ENCODE measurements at regions not wholly inside any gene's neighbourhood (a gene's known extent, or its start where the extent isn't known, plus 50 kb on each side); places are given as distances from the start of the nearest gene placed in this dataset.

DNA sequence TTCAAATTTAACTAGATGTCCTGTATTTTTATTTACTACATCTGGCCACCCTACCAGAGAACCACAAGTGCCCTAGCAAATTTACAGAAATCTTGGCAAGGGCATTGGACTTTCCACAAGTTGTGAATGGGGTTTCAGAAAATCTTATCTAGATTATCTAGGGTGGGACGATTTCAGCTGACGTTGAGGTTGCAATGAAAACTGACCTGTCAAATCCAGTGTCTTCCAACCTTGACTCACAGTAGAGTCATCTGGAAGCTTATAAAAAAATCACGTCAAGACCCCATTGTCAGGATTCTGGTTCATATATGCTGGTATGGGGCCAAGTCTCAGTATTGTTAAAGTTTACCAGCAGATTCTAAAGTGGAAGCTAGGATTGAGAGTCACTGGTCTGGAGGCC is 109.6 kb upstream of the ACTBL2 start:
- H3K9me3 ChIP-seq, result no peaks in the 10 kb centered on the region
- WGBS, 4 donors, result 71 to 88% (median 86%) methylated on average over 3 of the region's 3 CpGs
- H3K4me1 ChIP-seq, result peaks cover 0 to 6% (median 0%) of the 10 kb centered on the region in 12 donors
- TF ChIP-seq, protein P1, sequence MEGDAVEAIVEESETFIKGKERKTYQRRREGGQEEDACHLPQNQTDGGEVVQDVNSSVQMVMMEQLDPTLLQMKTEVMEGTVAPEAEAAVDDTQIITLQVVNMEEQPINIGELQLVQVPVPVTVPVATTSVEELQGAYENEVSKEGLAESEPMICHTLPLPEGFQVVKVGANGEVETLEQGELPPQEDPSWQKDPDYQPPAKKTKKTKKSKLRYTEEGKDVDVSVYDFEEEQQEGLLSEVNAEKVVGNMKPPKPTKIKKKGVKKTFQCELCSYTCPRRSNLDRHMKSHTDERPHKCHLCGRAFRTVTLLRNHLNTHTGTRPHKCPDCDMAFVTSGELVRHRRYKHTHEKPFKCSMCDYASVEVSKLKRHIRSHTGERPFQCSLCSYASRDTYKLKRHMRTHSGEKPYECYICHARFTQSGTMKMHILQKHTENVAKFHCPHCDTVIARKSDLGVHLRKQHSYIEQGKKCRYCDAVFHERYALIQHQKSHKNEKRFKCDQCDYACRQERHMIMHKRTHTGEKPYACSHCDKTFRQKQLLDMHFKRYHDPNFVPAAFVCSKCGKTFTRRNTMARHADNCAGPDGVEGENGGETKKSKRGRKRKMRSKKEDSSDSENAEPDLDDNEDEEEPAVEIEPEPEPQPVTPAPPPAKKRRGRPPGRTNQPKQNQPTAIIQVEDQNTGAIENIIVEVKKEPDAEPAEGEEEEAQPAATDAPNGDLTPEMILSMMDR (IDR thresholded peaks at IDR 0.05), result no peak
- TF ChIP-seq POLR2A (IDR thresholded peaks at IDR 0.05), result no peak
- DNase-seq (no peak), ATAC-seq (no peak)
- no peak overlapping the region for H3K27ac ChIP-seq
- H3K27me3 ChIP-seq, result no peaks in the 10 kb centered on the region
- no peak overlapping the region for H3K4me3 ChIP-seq
- H3K36me3 ChIP-seq, result no peaks in the 10 kb centered on the region
- intact Hi-C loops (cut with DNase I), result no loop called here

DNA sequence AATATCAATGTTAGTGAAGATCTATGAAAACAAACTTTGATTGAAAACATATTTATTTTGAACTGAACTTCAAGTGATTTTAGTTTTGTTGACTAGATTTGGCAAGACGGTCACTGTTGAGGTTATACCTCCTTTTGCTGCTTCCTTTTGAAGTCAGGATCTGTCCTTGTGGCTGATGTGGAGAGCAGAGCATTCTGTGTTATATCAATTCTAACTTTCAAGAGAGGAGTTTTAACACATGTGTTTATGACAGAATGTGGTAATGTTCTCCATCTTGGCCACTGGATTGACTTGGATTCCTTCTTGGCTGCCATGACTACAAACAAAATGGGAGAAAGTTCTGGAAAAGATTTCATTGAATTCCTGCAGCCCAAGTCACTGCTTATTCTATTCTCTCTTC is 104.0 kb upstream of the ACTBL2 start:
- Histone ChIP-seq H3K4me1 (peaks cover 0 to 7% (median 0%) of the 10 kb centered on the region in 12 donors), H3K9me3 (no peaks in the 10 kb centered on the region), H3K36me3 (no peaks in the 10 kb centered on the region), H3K27me3 (no peaks in the 10 kb centered on the region), H3K4me3 (no peak overlapping the region), H3K27ac (no peak overlapping the region)
- intact Hi-C loops (cut with DNase I), result no loop called here
- TF ChIP-seq, protein P1 (IDR thresholded peaks at IDR 0.05), result no peak
- TF ChIP-seq POLR2A (IDR thresholded peaks at IDR 0.05), result no peak
- DNase-seq (no peak), ATAC-seq (peak in 2 of 4 donors; percentile 51 to 65)
- WGBS, 4 donors, result 68 to 78% (median 72%) methylated on average over 1 of the region's 1 CpG

DNA sequence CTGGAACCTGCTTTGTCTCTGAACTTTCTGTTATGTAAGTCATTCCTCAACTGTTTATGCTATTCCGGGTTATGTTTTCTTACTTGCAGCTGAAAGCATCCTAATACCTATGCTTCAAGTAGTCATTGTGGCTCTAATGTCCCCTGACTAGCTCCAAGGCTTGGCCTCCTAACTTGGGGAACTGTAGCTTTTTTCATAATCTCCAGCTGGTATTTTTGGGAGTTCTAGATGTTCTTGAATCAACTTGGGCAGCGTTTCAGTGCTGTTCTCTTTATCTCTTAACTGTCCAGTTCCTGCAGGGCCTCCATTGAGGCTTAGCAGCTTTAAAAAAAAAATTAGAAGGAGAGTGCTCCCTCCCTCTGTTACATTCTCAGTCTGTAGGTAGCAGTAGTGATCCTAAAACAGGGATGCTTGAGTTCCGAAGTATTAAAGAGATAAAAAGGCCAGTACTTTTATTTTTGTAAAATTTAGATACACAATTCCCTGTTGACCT is 100.0 kb upstream of the ACTBL2 start:
- Histone ChIP-seq H3K4me3 (no peak overlapping the region), H3K27me3 (no peaks in the 10 kb centered on the region), H3K9me3 (peaks cover 0 to 7% (median 0%) of the 10 kb centered on the region in 12 donors), H3K27ac (peak overlapping the region in 1 of 12 donors; percentile 30), H3K36me3 (no peaks in the 10 kb centered on the region), H3K4me1 (peaks cover 0 to 7% (median 0%) of the 10 kb centered on the region in 12 donors)
- DNase-seq (no peak), ATAC-seq (peak in 1 of 4 donors; percentile 22)
- intact Hi-C loops (cut with DNase I), result no loop called here
- TF ChIP-seq POLR2A (IDR thresholded peaks at IDR 0.05), result no peak
- TF ChIP-seq, protein P1 (IDR thresholded peaks at IDR 0.05), result peak in 1 of 12 donors; percentile 6
- 38 to 52% (median 43%) methylated on average over 3 of the region's 3 CpGs for WGBS, 4 donors

DNA sequence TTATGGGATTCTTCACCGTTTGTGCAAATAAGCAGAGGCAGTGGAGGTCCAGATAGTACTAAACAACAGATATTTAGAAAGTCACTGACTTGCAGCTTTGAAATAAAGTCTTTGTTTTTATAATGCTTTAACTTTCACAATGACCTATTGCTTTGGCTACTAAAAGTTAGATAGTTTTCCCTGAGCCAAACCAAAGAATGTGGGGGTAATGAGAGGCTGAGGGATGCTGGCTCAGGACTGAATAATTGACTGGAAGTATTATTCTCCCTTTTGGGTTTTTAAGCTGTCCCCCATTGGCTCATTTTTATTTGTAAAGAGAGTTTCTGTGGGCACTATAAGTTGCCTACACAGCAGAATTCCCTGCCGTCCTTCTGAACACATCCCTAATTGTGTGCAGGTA is 99.2 kb upstream of the ACTBL2 start:
- intact Hi-C loops (cut with DNase I), result no loop called here
- Histone ChIP-seq H3K27me3 (no peaks in the 10 kb centered on the region), H3K27ac (peak overlapping the region in 1 of 12 donors; percentile 30), H3K4me3 (no peak overlapping the region), H3K9me3 (peaks cover 0 to 7% (median 0%) of the 10 kb centered on the region in 12 donors), H3K4me1 (peaks cover 0 to 7% (median 0%) of the 10 kb centered on the region in 12 donors), H3K36me3 (no peaks in the 10 kb centered on the region)
- no peak for DNase-seq
- ATAC-seq, result no peak
- 77 to 91% (median 84%) methylated on average over 2 of the region's 2 CpGs for WGBS, 4 donors
- TF ChIP-seq POLR2A (IDR thresholded peaks at IDR 0.05), result no peak
- TF ChIP-seq, protein P1 (IDR thresholded peaks at IDR 0.05), result no peak
